ENCODE measurements at regions not wholly inside any gene's neighbourhood (a gene's known extent, or its start where the extent isn't known, plus 50 kb on each side); places are given as distances from the start of the nearest gene placed in this dataset.

- H3K27me3 ChIP-seq (ENCODE audit: control insufficient read depth in 2 of 2, insufficient read depth in 2 of 2, low read length in 2 of 2): no peaks in the 10 kb centered on the region
- H3K9me1 ChIP-seq (replicated peaks; ENCODE audit: control insufficient read depth, extremely low read depth, insufficient read depth, low read length): no peaks in the 10 kb centered on the region
- H3K36me3 ChIP-seq (ENCODE audit: control insufficient read depth in 2 of 2, extremely low read depth in 1 of 2, insufficient read depth in 2 of 2, low read length in 2 of 2): no peaks in the 10 kb centered on the region
- H2AFZ ChIP-seq (ENCODE audit: low read depth, low read length): no peak overlapping the region
- H3K4me2 ChIP-seq (ENCODE audit: insufficient read depth, low read length): no peak overlapping the region
- H4K20me1 ChIP-seq (replicated peaks; ENCODE audit: control insufficient read depth, extremely low read depth, insufficient read depth, low read length): no peaks in the 10 kb centered on the region
- intact Hi-C loops (cut with micrococcal nuclease): no loop called here
- H3K9me3 ChIP-seq (replicated peaks; ENCODE audit: control insufficient read depth, insufficient read depth, low read length): no peaks in the 10 kb centered on the region
- DNase-seq (ENCODE audit: low read depth, low spot score) (no peak), FAIRE-seq (no peak)
- H3K4me1 ChIP-seq (ENCODE audit: control insufficient read depth, extremely low read depth, insufficient read depth, low read length): no peaks in the 10 kb centered on the region
- TF ChIP-seq MAX (IDR thresholded peaks at IDR 0.05; ENCODE audit: insufficient read depth, insufficient read length): no peak
- TF ChIP-seq GATA2 (IDR thresholded peaks at IDR 0.05; ENCODE audit: insufficient read depth, insufficient read length, low read depth, low read length): no peak
- no peak for TF ChIP-seq JUN (IDR thresholded peaks at IDR 0.05; ENCODE audit: borderline replicate concordance, insufficient read depth, insufficient read length, low read depth)
- no peak for TF ChIP-seq EZH2 (IDR thresholded peaks at IDR 0.05; ENCODE audit: borderline replicate concordance, low read depth, low read length, severe bottlenecking)
- TF ChIP-seq FOS (IDR thresholded peaks at IDR 0.05; ENCODE audit: borderline replicate concordance, insufficient read depth, low read length): no peak
- no peak for TF ChIP-seq CTCF (IDR thresholded peaks at IDR 0.05; ENCODE audit: extremely low read depth in 1 of 2, insufficient read depth in 1 of 2, low read depth in 1 of 2, low read length in 2 of 2)
- no peak for TF ChIP-seq POLR2A (IDR thresholded peaks at IDR 0.05; ENCODE audit: low read depth, low read length)
- no peak for TF ChIP-seq MYC (IDR thresholded peaks at IDR 0.05; ENCODE audit: low read depth, low read length)
- TF ChIP-seq POLR2AphosphoS5 (IDR thresholded peaks at IDR 0.05; ENCODE audit: insufficient read depth, low read depth, low read length): no peak
- no peak overlapping the region for H3K4me3 ChIP-seq (replicated peaks in 1 of 3; ENCODE audit: insufficient read depth in 1 of 3, low read depth in 1 of 3, low read length in 3 of 3)
- H3K9ac ChIP-seq (replicated peaks; ENCODE audit: extremely low read depth, insufficient read depth, low read length): no peak overlapping the region
- ChIA-PET POLR2A (no interaction called here), CTCF (no interaction called here)
- no TSS peak for BruUV-seq (replicated peaks)
- no peak overlapping the region for H3K27ac ChIP-seq (ENCODE audit: insufficient read depth, low read depth, low read length)
- H3K79me2 ChIP-seq (ENCODE audit: control insufficient read depth, insufficient read depth, low read length): no peaks in the 10 kb centered on the region
- dilution Hi-C loops (cut with MboI; ENCODE audit: extremely low pct_ligation_motif_present, low sequenced_read_pairs): no loop called here
These were observed 93.9 kb downstream of the LIG4 start for GRCh38 chr13:108121406-108121805.
